BLaER1 (cell line): ENCODE measurements at regions not wholly inside any gene's neighbourhood (a gene's known extent, or its start where the extent isn't known, plus 50 kb on each side); places are given as distances from the start of the nearest gene placed in this dataset.

ENCODE experiments used
- H3K27ac ChIP-seq: shearing (Covaris generic); formaldehyde crosslinking; 2 replicates; pipeline ENCODE4 v1.8.1; 2022
- H3K27me3 ChIP-seq: shearing (Covaris generic); formaldehyde crosslinking; 2 replicates; pipeline ENCODE4 v1.8.1; 2022
- H3K36me3 ChIP-seq: shearing (Covaris generic); formaldehyde crosslinking; 2 replicates; pipeline ENCODE4 v1.8.1; 2022
- H3K4me1 ChIP-seq: shearing (Covaris generic); formaldehyde crosslinking; 2 replicates; pipeline ENCODE4 v1.8.1; 2022
- H3K4me2 ChIP-seq: shearing (Covaris generic); formaldehyde crosslinking; 2 replicates; pipeline ENCODE4 v1.8.1; 2022
- H3K4me3 ChIP-seq: shearing (Covaris generic); formaldehyde crosslinking; 2 replicates; pipeline ENCODE4 v1.8.1; 2022
- H3K9ac ChIP-seq: shearing (Covaris generic); formaldehyde crosslinking; 2 replicates; pipeline ENCODE4 v1.8.1; 2022
- H3K9me3 ChIP-seq: shearing (Covaris generic); formaldehyde crosslinking; 2 replicates; pipeline ENCODE4 v1.8.1; 2022
- H4K20me1 ChIP-seq: shearing (Covaris generic); formaldehyde crosslinking; 2 replicates; pipeline ENCODE4 v1.8.1; 2022
- Cebpa-rat ChIP-seq: shearing (Covaris generic); IDR thresholded peaks from 2 replicates; pipeline ENCODE4 v1.8.1; 2022

GRCh38 chr21:15401331-15401730 lies 328.5 kb upstream of the USP25 start:
- H3K4me1 ChIP-seq: peaks cover 6% of the 10 kb centered on the region
- no peak overlapping the region for H3K4me2 ChIP-seq
- H3K36me3 ChIP-seq: no peaks in the 10 kb centered on the region
- H3K27ac ChIP-seq: no peak overlapping the region
- H3K9me3 ChIP-seq: peaks cover 71% of the 10 kb centered on the region
- no peak for TF ChIP-seq Cebpa-rat
- no peak overlapping the region for H3K4me3 ChIP-seq
- no peak overlapping the region for H3K9ac ChIP-seq
- H3K27me3 ChIP-seq: no peaks in the 10 kb centered on the region
- H4K20me1 ChIP-seq: no peaks in the 10 kb centered on the region

GRCh38 chr21:15405214-15405613 lies 324.6 kb upstream of the USP25 start:
- Histone ChIP-seq H3K36me3 (no peaks in the 10 kb centered on the region), H4K20me1 (no peaks in the 10 kb centered on the region), H3K27me3 (no peaks in the 10 kb centered on the region), H3K9me3 (peaks cover 79% of the 10 kb centered on the region), H3K9ac (no peak overlapping the region), H3K27ac (no peak overlapping the region), H3K4me2 (no peak overlapping the region), H3K4me3 (no peak overlapping the region), H3K4me1 (peaks cover 3% of the 10 kb centered on the region)
- no peak for TF ChIP-seq Cebpa-rat

- peaks cover 4% of the 10 kb centered on the region; the same call in 1 of the 2 replicates for H3K36me3 ChIP-seq
- no peak overlapping the region for H3K4me3 ChIP-seq
- H3K9ac ChIP-seq: no peak overlapping the region
- no peaks in the 10 kb centered on the region for H3K4me1 ChIP-seq
- H3K4me2 ChIP-seq: no peak overlapping the region
- peaks cover 82% of the 10 kb centered on the region for H3K9me3 ChIP-seq
- no peaks in the 10 kb centered on the region for H3K27me3 ChIP-seq
- TF ChIP-seq Cebpa-rat: no peak
- H3K27ac ChIP-seq: no peak overlapping the region; the same call in 1 of the 2 replicates
- H4K20me1 ChIP-seq: no peaks in the 10 kb centered on the region
These were observed 323.0 kb upstream of the USP25 start for GRCh38 chr21:15406791-15407190.

GRCh38 chr21:15407585-15407984 lies 322.2 kb upstream of the USP25 start:
- no peak overlapping the region for H3K4me2 ChIP-seq
- peaks cover 4% of the 10 kb centered on the region for H3K4me1 ChIP-seq
- no peak overlapping the region for H3K27ac ChIP-seq
- no peaks in the 10 kb centered on the region for H3K27me3 ChIP-seq
- H4K20me1 ChIP-seq: no peaks in the 10 kb centered on the region
- H3K4me3 ChIP-seq: no peak overlapping the region
- H3K36me3 ChIP-seq: peaks cover 11% of the 10 kb centered on the region; the same call in 1 of the 2 replicates
- no peak overlapping the region for H3K9ac ChIP-seq
- TF ChIP-seq Cebpa-rat: no peak
- peaks cover 86% of the 10 kb centered on the region for H3K9me3 ChIP-seq

GRCh38 chr21:15408089-15408488 lies 321.7 kb upstream of the USP25 start:
- H3K27me3 ChIP-seq: no peaks in the 10 kb centered on the region
- peaks cover 86% of the 10 kb centered on the region for H3K9me3 ChIP-seq
- H4K20me1 ChIP-seq: no peaks in the 10 kb centered on the region
- H3K4me2 ChIP-seq: no peak overlapping the region
- H3K9ac ChIP-seq: no peak overlapping the region
- H3K4me3 ChIP-seq: no peak overlapping the region
- peaks cover 16% of the 10 kb centered on the region; the same call in 1 of the 2 replicates for H3K36me3 ChIP-seq
- H3K4me1 ChIP-seq: peaks cover 9% of the 10 kb centered on the region
- no peak for TF ChIP-seq Cebpa-rat
- H3K27ac ChIP-seq: no peak overlapping the region

- H3K27me3 ChIP-seq: no peaks in the 10 kb centered on the region
- peaks cover 18% of the 10 kb centered on the region for H3K4me1 ChIP-seq
- peaks cover 86% of the 10 kb centered on the region for H3K9me3 ChIP-seq
- H3K36me3 ChIP-seq: peaks cover 22% of the 10 kb centered on the region; the same call in 1 of the 2 replicates
- H4K20me1 ChIP-seq: no peaks in the 10 kb centered on the region
- H3K4me3 ChIP-seq: no peak overlapping the region
- no peak for TF ChIP-seq Cebpa-rat
- no peak overlapping the region for H3K27ac ChIP-seq
- no peak overlapping the region for H3K9ac ChIP-seq
- no peak overlapping the region for H3K4me2 ChIP-seq
These were observed 320.8 kb upstream of the USP25 start for GRCh38 chr21:15409031-15409430.

GRCh38 chr21:15410853-15411252 lies 318.9 kb upstream of the USP25 start:
- Histone ChIP-seq H3K9me3 (peaks cover 71% of the 10 kb centered on the region), H3K4me2 (no peak overlapping the region), H3K9ac (no peak overlapping the region), H3K27ac (no peak overlapping the region), H3K36me3 (peaks cover 22% of the 10 kb centered on the region; the same call in 1 of the 2 replicates), H3K4me1 (peaks cover 36% of the 10 kb centered on the region), H3K27me3 (no peaks in the 10 kb centered on the region), H4K20me1 (no peaks in the 10 kb centered on the region), H3K4me3 (no peak overlapping the region)
- no peak for TF ChIP-seq Cebpa-rat

GRCh38 chr21:15414057-15414456 lies 315.7 kb upstream of the USP25 start:
- Histone ChIP-seq H3K9me3 (peaks cover 57% of the 10 kb centered on the region), H3K9ac (no peak overlapping the region), H3K4me1 (peaks cover 67% of the 10 kb centered on the region), H3K36me3 (peaks cover 22% of the 10 kb centered on the region; the same call in 1 of the 2 replicates), H4K20me1 (no peaks in the 10 kb centered on the region), H3K27ac (peak overlapping the region; percentile 29; the same call in 1 of the 2 replicates), H3K4me2 (peak overlapping the region; percentile 19; the same call in 1 of the 2 replicates), H3K27me3 (no peaks in the 10 kb centered on the region), H3K4me3 (peak overlapping the region; percentile 16; the same call in 1 of the 2 replicates)
- peak; percentile 28; the same call in 1 of the 2 replicates for TF ChIP-seq Cebpa-rat

GRCh38 chr21:15415541-15416261 lies 314.1 kb upstream of the USP25 start:
- Histone ChIP-seq H3K9me3 (peaks cover 62% of the 10 kb centered on the region), H3K4me1 (peaks cover 74% of the 10 kb centered on the region), H3K4me2 (peak overlapping the region; percentile 72), H3K36me3 (peaks cover 22% of the 10 kb centered on the region; the same call in 1 of the 2 replicates), H3K9ac (peak overlapping the region; percentile 50; the same call in 1 of the 2 replicates), H3K27ac (peak overlapping the region; percentile 63), H3K4me3 (no peak overlapping the region), H3K27me3 (no peaks in the 10 kb centered on the region), H4K20me1 (no peaks in the 10 kb centered on the region)
- no peak for TF ChIP-seq Cebpa-rat

GRCh38 chr21:15421441-15421881 lies 308.3 kb upstream of the USP25 start:
- Histone ChIP-seq H3K27me3 (no peaks in the 10 kb centered on the region), H3K36me3 (no peaks in the 10 kb centered on the region), H3K4me3 (no peak overlapping the region), H3K9ac (no peak overlapping the region), H4K20me1 (no peaks in the 10 kb centered on the region), H3K4me2 (no peak overlapping the region), H3K27ac (no peak overlapping the region), H3K4me1 (peaks cover 32% of the 10 kb centered on the region), H3K9me3 (peaks cover 48% of the 10 kb centered on the region)
- TF ChIP-seq Cebpa-rat: no peak
